Progenitor cell of endocrine pancreas (in vitro differentiated cells): ENCODE measurements at regions not wholly inside any gene's neighbourhood (a gene's known extent, or its start where the extent isn't known, plus 50 kb on each side); places are given as distances from the start of the nearest gene placed in this dataset.

Experiments used
- DNase-seq: peaks from one replicate; pipeline ENCODE4 v3.0.0; 2021; ENCODE audit warnings: low spot score; ENCODE audit not compliant: unreplicated experiment
- H3K27ac Mint-ChIP-seq: 2 replicates; pipeline ENCODE4 v1.8.0; 2021; ENCODE audit warnings: mild to moderate bottlenecking, moderate library complexity, mixed read lengths
- H3K27me3 Mint-ChIP-seq: 2 replicates; pipeline ENCODE4 v1.8.0; 2021; ENCODE audit warnings: mixed read lengths
- H3K36me3 Mint-ChIP-seq: 2 replicates; pipeline ENCODE4 v1.8.0; 2022; ENCODE audit warnings: mixed read lengths; ENCODE audit not compliant: insufficient read depth
- H3K4me1 Mint-ChIP-seq: 2 replicates; pipeline ENCODE4 v1.8.0; 2021; ENCODE audit warnings: low read depth, mixed read lengths
- H3K4me3 Mint-ChIP-seq: 2 replicates; pipeline ENCODE4 v1.8.0; 2021; ENCODE audit warnings: low read depth, mild to moderate bottlenecking, moderate library complexity, mixed read lengths
- H3K9me3 Mint-ChIP-seq: 2 replicates; pipeline ENCODE4 v1.8.0; 2021; ENCODE audit warnings: low read depth, mixed read lengths
- TF ChIP-seq, protein P1 (sequence below): fragments of 200-600 bp; sonication (generic); IDR thresholded peaks from one replicate; pipeline ENCODE4 v1.5.0; 2021; ENCODE audit warnings: antibody characterized with exemption, mild to moderate bottlenecking; ENCODE audit not compliant: unreplicated experiment

DNA sequence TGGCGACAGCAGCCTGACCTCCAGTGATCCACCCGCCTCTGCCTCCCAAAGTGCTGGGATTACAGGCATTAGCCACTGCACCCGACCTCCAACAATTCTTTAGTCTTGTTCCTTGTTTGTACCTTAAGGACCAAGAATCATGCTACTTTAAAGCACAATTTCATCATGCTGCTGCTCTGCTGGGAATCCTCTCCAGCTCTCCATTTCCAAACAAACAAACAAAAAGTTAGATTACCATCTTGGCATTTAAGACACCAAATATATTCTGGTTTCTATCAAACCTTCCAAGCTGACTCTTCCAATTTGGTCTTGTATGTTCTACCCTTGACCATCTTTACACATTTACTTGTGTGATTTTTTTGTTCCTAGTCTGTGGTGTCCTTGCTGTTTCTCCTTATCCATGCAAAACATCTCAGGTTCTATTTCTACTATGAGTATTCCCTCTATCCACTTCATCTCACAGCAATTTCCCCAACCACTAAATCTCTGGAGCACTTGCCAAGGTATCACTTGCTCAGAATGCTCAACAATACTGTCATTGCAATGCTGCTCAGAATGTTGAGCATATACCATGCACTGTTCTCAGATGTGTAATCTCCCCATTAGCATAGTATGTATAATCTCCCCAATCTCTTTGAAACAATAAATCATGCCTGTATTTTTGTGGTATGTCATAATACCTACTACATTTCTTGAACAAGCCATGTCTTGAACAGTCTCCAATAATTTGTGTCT lies 73.2 kb upstream of the GALNT5 start:
- TF ChIP-seq, protein P1, sequence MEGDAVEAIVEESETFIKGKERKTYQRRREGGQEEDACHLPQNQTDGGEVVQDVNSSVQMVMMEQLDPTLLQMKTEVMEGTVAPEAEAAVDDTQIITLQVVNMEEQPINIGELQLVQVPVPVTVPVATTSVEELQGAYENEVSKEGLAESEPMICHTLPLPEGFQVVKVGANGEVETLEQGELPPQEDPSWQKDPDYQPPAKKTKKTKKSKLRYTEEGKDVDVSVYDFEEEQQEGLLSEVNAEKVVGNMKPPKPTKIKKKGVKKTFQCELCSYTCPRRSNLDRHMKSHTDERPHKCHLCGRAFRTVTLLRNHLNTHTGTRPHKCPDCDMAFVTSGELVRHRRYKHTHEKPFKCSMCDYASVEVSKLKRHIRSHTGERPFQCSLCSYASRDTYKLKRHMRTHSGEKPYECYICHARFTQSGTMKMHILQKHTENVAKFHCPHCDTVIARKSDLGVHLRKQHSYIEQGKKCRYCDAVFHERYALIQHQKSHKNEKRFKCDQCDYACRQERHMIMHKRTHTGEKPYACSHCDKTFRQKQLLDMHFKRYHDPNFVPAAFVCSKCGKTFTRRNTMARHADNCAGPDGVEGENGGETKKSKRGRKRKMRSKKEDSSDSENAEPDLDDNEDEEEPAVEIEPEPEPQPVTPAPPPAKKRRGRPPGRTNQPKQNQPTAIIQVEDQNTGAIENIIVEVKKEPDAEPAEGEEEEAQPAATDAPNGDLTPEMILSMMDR, result no peak
- H3K4me3 Mint-ChIP-seq, result no peak overlapping the region

GRCh38 chr2:157185476-157186227 lies 71.9 kb upstream of the GALNT5 start:
- Mint-ChIP-seq H3K27me3 (no peaks in the 10 kb centered on the region), H3K9me3 (no peaks in the 10 kb centered on the region), H3K4me1 (peaks cover 4% of the 10 kb centered on the region), H3K36me3 (no peaks in the 10 kb centered on the region), H3K4me3 (no peak overlapping the region), H3K27ac (no peak overlapping the region)
- DNase-seq, result no peak
- TF ChIP-seq, protein P1, result no peak

More for the DNA sequence above, 73.2 kb upstream of the GALNT5 start:
- Mint-ChIP-seq H3K4me1 (peaks cover 4% of the 10 kb centered on the region), H3K27ac (no peak overlapping the region), H3K27me3 (no peaks in the 10 kb centered on the region), H3K36me3 (no peaks in the 10 kb centered on the region), H3K9me3 (no peaks in the 10 kb centered on the region)
- DNase-seq, result no peak

DNA sequence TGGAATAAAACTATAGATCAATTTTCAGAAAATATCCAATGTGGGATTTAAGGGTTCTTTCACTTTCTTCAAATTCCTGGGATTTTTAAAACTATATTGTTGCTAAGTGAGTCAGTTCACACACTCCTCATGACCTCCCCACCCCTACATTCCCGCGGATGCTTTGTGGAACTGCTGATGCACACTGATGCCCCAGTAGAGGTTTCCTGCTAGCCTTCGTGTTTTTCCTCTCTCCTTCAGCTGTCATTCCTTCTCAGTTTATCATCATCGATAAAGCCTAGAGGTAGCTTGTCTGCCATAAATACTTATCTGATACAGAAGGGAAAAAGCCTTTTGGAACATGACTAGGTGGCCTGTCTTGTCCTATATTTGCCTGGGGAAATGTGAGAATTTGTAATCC lies 67.4 kb upstream of the GALNT5 start:
- H3K4me1 Mint-ChIP-seq, result peaks cover 1% of the 10 kb centered on the region
- no peaks in the 10 kb centered on the region for H3K36me3 Mint-ChIP-seq
- no peaks in the 10 kb centered on the region for H3K27me3 Mint-ChIP-seq
- no peak for DNase-seq
- TF ChIP-seq, protein P1, result no peak
- no peak overlapping the region for H3K4me3 Mint-ChIP-seq
- H3K9me3 Mint-ChIP-seq, result no peaks in the 10 kb centered on the region
- H3K27ac Mint-ChIP-seq, result no peak overlapping the region

DNA sequence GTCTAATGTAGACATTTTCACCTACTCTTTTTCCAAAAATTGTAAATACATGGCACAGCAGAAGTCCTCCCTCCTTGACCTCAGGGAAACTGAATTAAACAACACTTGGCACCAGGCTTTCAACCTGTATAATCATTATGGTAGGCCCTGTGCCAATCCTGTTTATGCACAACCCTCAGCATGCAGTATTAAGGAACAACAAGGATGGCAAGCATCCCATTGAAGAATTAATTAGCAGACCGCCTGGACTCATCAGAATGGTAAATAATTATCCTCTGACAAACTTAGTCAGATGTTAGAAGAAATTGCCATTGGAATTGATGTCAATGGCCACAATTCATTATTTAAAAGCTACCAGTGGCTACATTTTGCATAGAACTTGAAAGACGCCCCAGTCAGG lies 66.3 kb upstream of the GALNT5 start:
- H3K27ac Mint-ChIP-seq, result no peak overlapping the region
- no peak overlapping the region for H3K4me3 Mint-ChIP-seq
- H3K27me3 Mint-ChIP-seq, result no peaks in the 10 kb centered on the region
- TF ChIP-seq, protein P1, result no peak
- H3K9me3 Mint-ChIP-seq, result no peaks in the 10 kb centered on the region
- no peaks in the 10 kb centered on the region for H3K36me3 Mint-ChIP-seq
- peaks cover 1% of the 10 kb centered on the region for H3K4me1 Mint-ChIP-seq
- DNase-seq, result no peak

GRCh38 chr2:157192445-157193423 lies 64.8 kb upstream of the GALNT5 start:
- TF ChIP-seq, protein P1, result no peak
- Mint-ChIP-seq H3K4me1 (peaks cover 1% of the 10 kb centered on the region), H3K9me3 (no peaks in the 10 kb centered on the region), H3K4me3 (no peak overlapping the region), H3K27ac (no peak overlapping the region), H3K36me3 (no peaks in the 10 kb centered on the region), H3K27me3 (no peaks in the 10 kb centered on the region)
- no peak for DNase-seq
